Brain microvascular endothelial cell (primary cell): ENCODE measurements at regions not wholly inside any gene's neighbourhood (a gene's known extent, or its start where the extent isn't known, plus 50 kb on each side); places are given as distances from the start of the nearest gene placed in this dataset.

Experiments used
- DNase-seq: peaks from one replicate; pipeline ENCODE4 v3.0.0-alpha.2; 2020
- H3K27ac ChIP-seq: fragments of 250-450 bp; sonication (Bioruptor Pico); 2 replicates; pipeline ENCODE4 v1.5.1; 2020; ENCODE audit warnings: mild to moderate bottlenecking, moderate library complexity
- H3K27me3 ChIP-seq: fragments of 250-450 bp; sonication (Bioruptor Pico); replicated peaks from 2 replicates; pipeline ENCODE4 v1.5.1; 2020; ENCODE audit warnings: mild to moderate bottlenecking
- H3K36me3 ChIP-seq: fragments of 250-450 bp; sonication (Bioruptor Pico); replicated peaks from 2 replicates; pipeline ENCODE4 v1.5.1; 2020; ENCODE audit warnings: mild to moderate bottlenecking
- H3K4me3 ChIP-seq: 2 replicates; pipeline ENCODE4 v1.5.1; 2011; ENCODE audit warnings: low read depth, mild to moderate bottlenecking, control low read depth, low read length, moderate library complexity
- CTCF ChIP-seq: IDR thresholded peaks from 2 replicates; pipeline ENCODE4 v1.5.1; 2011; ENCODE audit warnings: low read depth, mild to moderate bottlenecking, moderate library complexity, low read length, control low read depth, inconsistent platforms; ENCODE audit errors: missing control alignments
- in situ Hi-C: cut with HindIII; loops from 2 replicates; pipeline ENCODE4 v1.10.0; 2017; ENCODE audit warnings: low sequenced_read_pairs, low pct_ligation_motif_present

- Histone ChIP-seq H3K27me3 (no peaks in the 10 kb centered on the region), H3K36me3 (no peaks in the 10 kb centered on the region), H3K27ac (no peak overlapping the region), H3K4me3 (no peak overlapping the region)
- no peak for TF ChIP-seq CTCF
- DNase-seq = no peak
- in situ Hi-C loops = no loop called here
Measured at GRCh38 chr4:132592850-132593249, 556.2 kb upstream of the PCDH10 start.

GRCh38 chr4:132593717-132594400 is 555.2 kb upstream of the PCDH10 start:
- in situ Hi-C loops = no loop called here
- TF ChIP-seq CTCF = no peak
- no peaks in the 10 kb centered on the region for H3K36me3 ChIP-seq
- peak; percentile 2 for DNase-seq
- H3K27me3 ChIP-seq = no peaks in the 10 kb centered on the region
- H3K4me3 ChIP-seq = no peak overlapping the region
- no peak overlapping the region for H3K27ac ChIP-seq

GRCh38 chr4:132596186-132596585 is 552.9 kb upstream of the PCDH10 start:
- Histone ChIP-seq H3K36me3 (no peaks in the 10 kb centered on the region), H3K27ac (no peak overlapping the region), H3K4me3 (no peak overlapping the region), H3K27me3 (no peaks in the 10 kb centered on the region)
- no peak for DNase-seq
- TF ChIP-seq CTCF = no peak
- in situ Hi-C loops = no loop called here

- no peak for TF ChIP-seq CTCF
- Histone ChIP-seq H3K36me3 (no peaks in the 10 kb centered on the region), H3K27me3 (no peaks in the 10 kb centered on the region), H3K4me3 (no peak overlapping the region), H3K27ac (no peak overlapping the region)
- no peak for DNase-seq
- in situ Hi-C loops = no loop called here
Measured at GRCh38 chr4:132605551-132605950, 543.5 kb upstream of the PCDH10 start.

- no peak overlapping the region for H3K27ac ChIP-seq
- in situ Hi-C loops = no loop called here
- no peak overlapping the region for H3K4me3 ChIP-seq
- TF ChIP-seq CTCF = peak; percentile 33
- no peaks in the 10 kb centered on the region for H3K36me3 ChIP-seq
- DNase-seq = no peak
- no peaks in the 10 kb centered on the region for H3K27me3 ChIP-seq
Measured at GRCh38 chr4:132614682-132615081, 534.4 kb upstream of the PCDH10 start.

- no peaks in the 10 kb centered on the region for H3K36me3 ChIP-seq
- H3K27ac ChIP-seq = no peak overlapping the region
- no peak overlapping the region for H3K4me3 ChIP-seq
- H3K27me3 ChIP-seq = no peaks in the 10 kb centered on the region
- in situ Hi-C loops = no loop called here
- no peak for TF ChIP-seq CTCF
- DNase-seq = no peak
Measured at GRCh38 chr4:132619968-132620367, 529.1 kb upstream of the PCDH10 start.
